Cardiac fibroblast (primary cell): ENCODE measurements at regions not wholly inside any gene's neighbourhood (a gene's known extent, or its start where the extent isn't known, plus 50 kb on each side); places are given as distances from the start of the nearest gene placed in this dataset.

Experiments
- DNase-seq, 2 donors: peaks; one replicate each; pipeline versions ENCODE4 v3.0.0 to v3.0.0-alpha.2; 2010; ENCODE audit warnings: low read depth in 2 of 2
- H3K4me3 ChIP-seq, 2 donors: replicated peaks in 1 of 2; 1 replicate in 1 of 2; 2 replicates in 1 of 2; pipeline ENCODE4 v1.5.1; 2011; ENCODE audit warnings: low read depth in 2 of 2, low read length in 2 of 2, mild to moderate bottlenecking in 2 of 2, moderate library complexity in 1 of 2
- CTCF ChIP-seq: IDR thresholded peaks from one replicate; pipeline ENCODE4 v1.5.1; 2011; ENCODE audit warnings: low read depth, mild to moderate bottlenecking, low read length, inconsistent platforms

GRCh38 chr3:139129892-139130291, 85.2 kb upstream of the PRR23C start:
- no peak for TF ChIP-seq CTCF
- DNase-seq: no peak
- H3K4me3 ChIP-seq: no peak overlapping the region

GRCh38 chr3:139130390-139131140, 85.9 kb upstream of the PRR23C start:
- H3K4me3 ChIP-seq: no peak overlapping the region
- no peak for DNase-seq
- no peak for TF ChIP-seq CTCF

DNA sequence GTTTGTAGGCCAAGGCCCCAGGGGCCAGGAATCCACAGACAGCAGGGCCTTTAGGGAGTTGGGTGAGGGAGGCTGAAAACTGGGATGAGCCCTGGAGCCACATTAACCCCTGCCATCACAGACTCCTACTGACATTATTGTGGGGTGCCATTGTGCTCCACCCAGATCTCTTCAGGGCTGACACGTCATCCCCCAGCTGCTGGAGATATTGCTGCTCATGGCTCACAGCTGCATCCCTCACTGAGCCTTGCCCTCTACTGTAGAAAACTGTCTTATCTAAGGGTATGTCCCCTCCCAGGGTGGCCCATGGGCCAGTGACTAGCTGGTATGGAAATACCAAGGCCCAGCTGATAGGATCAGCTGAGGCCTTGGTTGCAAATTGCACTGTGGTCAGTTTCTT, 87.3 kb upstream of the PRR23C start:
- DNase-seq: no peak
- H3K4me3 ChIP-seq: no peak overlapping the region
- TF ChIP-seq CTCF: no peak

DNA sequence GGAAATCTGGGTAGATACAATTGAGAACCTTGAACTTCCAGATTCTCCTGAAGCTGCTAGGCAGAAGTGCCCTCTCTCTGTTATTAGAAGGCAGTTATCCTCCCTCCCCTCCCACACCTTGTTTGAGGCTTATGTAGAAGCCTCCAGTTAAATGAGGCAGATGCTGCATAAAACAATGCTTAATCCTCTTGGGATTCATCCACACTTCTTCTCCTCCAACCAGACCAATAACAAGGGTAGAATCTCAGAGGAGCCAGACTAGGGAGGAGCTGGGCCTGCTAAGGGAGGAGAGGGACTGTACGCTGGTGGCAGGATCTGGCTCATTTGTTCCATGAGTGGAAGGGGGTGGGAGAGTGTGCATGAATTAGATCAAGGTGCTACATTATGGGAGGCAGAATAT, 88.3 kb upstream of the PRR23C start:
- TF ChIP-seq CTCF: no peak
- H3K4me3 ChIP-seq: no peak overlapping the region
- DNase-seq: no peak

DNA sequence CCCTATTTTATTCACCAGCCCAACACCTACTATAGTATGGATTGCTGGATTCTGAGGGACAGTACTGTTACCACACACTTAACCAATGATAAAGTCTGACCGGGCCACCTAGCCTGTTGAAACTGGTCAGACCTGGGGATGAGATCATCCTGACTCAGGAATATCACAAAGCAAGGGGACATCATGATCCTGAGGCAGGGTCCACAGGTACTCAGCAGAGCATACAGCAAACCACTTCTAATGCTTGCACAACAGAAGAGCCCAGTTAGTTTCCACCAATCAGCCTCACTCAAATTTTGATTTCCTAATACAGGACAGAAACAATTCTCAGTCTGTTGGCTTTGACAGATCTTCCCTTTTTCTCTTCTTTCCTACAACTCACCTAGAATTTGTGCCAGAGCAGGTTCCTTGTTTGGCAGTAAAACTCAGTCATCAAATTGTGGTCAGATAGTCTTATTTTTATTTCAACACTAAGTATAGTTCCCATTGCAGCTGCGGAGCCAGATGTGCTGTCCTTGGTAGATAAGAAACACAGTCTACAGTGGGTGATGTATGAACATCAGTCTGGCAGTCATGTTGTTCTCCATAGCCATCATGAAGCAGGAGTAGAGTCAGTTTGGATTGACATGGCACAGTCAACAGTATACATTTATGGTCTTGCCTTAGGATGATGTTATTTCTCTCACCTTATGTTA, 90.1 kb upstream of the PRR23C start:
- no peak for TF ChIP-seq CTCF
- no peak for DNase-seq
- no peak overlapping the region for H3K4me3 ChIP-seq

GRCh38 chr3:139135657-139136056, 91.0 kb upstream of the PRR23C start:
- DNase-seq: no peak
- TF ChIP-seq CTCF: no peak
- no peak overlapping the region for H3K4me3 ChIP-seq
